HepG2 (cell line): ENCODE measurements at regions not wholly inside any gene's neighbourhood (a gene's known extent, or its start where the extent isn't known, plus 50 kb on each side); places are given as distances from the start of the nearest gene placed in this dataset.
"Not testable (repeated sequence)": the region's sequence is repeated elsewhere in the genome, so short reads cannot be mapped to it uniquely, and the experiment has no call there.

Source experiments
- ATAC-seq: fragments of 200-7000 bp; cut with Tn5 transposase; 3 replicates; pipeline ENCODE4 v1.9.1; 2020; ENCODE audit warnings: mild to moderate bottlenecking, moderate library complexity
- BruUV-seq: library from RNA; stranded (reverse); fragments of 400-500 nt; replicated peaks from 2 replicates; lab custom pipeline; 2021; lab: Mats Ljungman, UMichigan
- CTCF ChIA-PET: fragments of 300-600 bp; formaldehyde crosslinking; extraction: SDS; loops from one replicate; lab custom pipeline; 2021; ENCODE audit warnings: low total read pairs, inconsistent platforms, low intra/inter-chr PET ratio; lab: Yijun Ruan, JAX
- POLR2A ChIA-PET: fragments of 350-600 bp; sonication (Branson Sonifier 250); formaldehyde crosslinking; loops from one replicate; lab custom pipeline; 2020; ENCODE audit warnings: antibody characterized with exemption, inconsistent platforms; lab: Yijun Ruan, JAX
- DNase-seq: peaks from one replicate; pipeline ENCODE4 v3.0.0-alpha.2; 2015; ENCODE audit warnings: low spot score
- FAIRE-seq: peaks from 3 replicates; lab custom pipeline; 2011; peaks lifted over from hg19 to GRCh38; lab: Jason Lieb, UNC
- H2AFZ ChIP-seq: one replicate; pipeline ENCODE4 v1.6.1; 2011; ENCODE audit warnings: low read length, inconsistent platforms
- H3K27ac ChIP-seq: fragments of 300-600 bp; 3 replicates; pipeline ENCODE4 v1.8.0; 2011; ENCODE audit warnings: mixed run types, mild to moderate bottlenecking, mixed read lengths, low read length, inconsistent platforms; ENCODE audit not compliant: insufficient read depth; ENCODE audit errors: extremely low read length
- H3K27me3 ChIP-seq, 2 experiments: fragments of 200-600 bp in 1 of 2; 2 replicates in 1 of 2; 3 replicates in 1 of 2; pipeline versions ENCODE4 v1.6.0 to v1.8.0; 2011; ENCODE audit warnings: low read length in 2 of 2, mild to moderate bottlenecking in 2 of 2, moderate library complexity in 2 of 2, inconsistent platforms in 1 of 2; ENCODE audit not compliant: insufficient read depth in 2 of 2, control insufficient read depth in 1 of 2
- H3K36me3 ChIP-seq, 2 experiments: fragments of 200-600 bp in 1 of 2; replicated peaks in 1 of 2; 2 replicates in 1 of 2; 3 replicates in 1 of 2; pipeline versions ENCODE4 v1.5.1 to v1.8.0; 2011; ENCODE audit warnings: low read length in 2 of 2, inconsistent platforms in 1 of 2; ENCODE audit not compliant: insufficient read depth in 2 of 2, control insufficient read depth in 1 of 2
- H3K4me1 ChIP-seq: 2 replicates; pipeline ENCODE4 v1.5.1; 2012; ENCODE audit warnings: low read length, inconsistent platforms; ENCODE audit not compliant: insufficient read depth
- H3K4me2 ChIP-seq: 2 replicates; pipeline ENCODE4 v1.6.0; 2011; ENCODE audit warnings: low read depth, low read length, inconsistent platforms
- H3K4me3 ChIP-seq, 3 experiments: fragments of 200-600 bp in 1 of 3; sonication (generic), shearing (Covaris generic) in 1 of 3; replicated peaks in 1 of 3; 2 replicates each; pipeline ENCODE4 v1.5.1; 2011 to 2016; ENCODE audit warnings: low read length in 3 of 3, inconsistent platforms in 2 of 3, low read depth in 2 of 3, mild to moderate bottlenecking in 2 of 3, control low read depth in 1 of 3, mixed read lengths in 1 of 3; ENCODE audit not compliant: insufficient read depth in 1 of 3
- H3K79me2 ChIP-seq: one replicate; pipeline ENCODE4 v1.6.1; 2011; ENCODE audit warnings: low read length, inconsistent platforms; ENCODE audit not compliant: insufficient read depth
- H3K9ac ChIP-seq: 2 replicates; pipeline ENCODE4 v1.6.0; 2011; ENCODE audit warnings: mild to moderate bottlenecking, low read depth, low read length, inconsistent platforms; ENCODE audit not compliant: insufficient read depth
- H3K9me3 ChIP-seq: 2 replicates; pipeline ENCODE4 v1.5.1; 2012; ENCODE audit warnings: mild to moderate bottlenecking, low read length
- H4K20me1 ChIP-seq: 2 replicates; pipeline ENCODE4 v1.6.0; 2011; ENCODE audit warnings: inconsistent platforms, mild to moderate bottlenecking, low read length, moderate library complexity; ENCODE audit not compliant: insufficient read depth
- WGBS: methylation state at CpG from one replicate; pipeline ENCODE4 v1.1.6; 2017; ENCODE audit warnings: low lambda C conversion rate; 5-methylcytosine and 5-hydroxymethylcytosine counted together
- in situ Hi-C: cut with HindIII; loops from 2 replicates; pipeline ENCODE4 v1.10.0; 2017; ENCODE audit warnings: low pct_unique_long_range_greater_than_20kb; ENCODE audit not compliant: extremely low pct_ligation_motif_present
- intact Hi-C: fragments of 100-400 bp; cut with micrococcal nuclease; formaldehyde crosslinking; loops from one replicate; pipeline ENCODE4 v1.10.0; 2022; ENCODE audit not compliant: unreplicated experiment

GRCh38 chr1:120598331-120598951 is 125.3 kb upstream of the NBPF26 start:
- POLR2A ChIA-PET, H3K36me3 ChIP-seq, H3K9me3 ChIP-seq, H3K4me3 ChIP-seq, FAIRE-seq, CTCF ChIA-PET, H3K9ac ChIP-seq, H3K79me2 ChIP-seq, DNase-seq, H2AFZ ChIP-seq, H4K20me1 ChIP-seq, BruUV-seq, in situ Hi-C loops, H3K4me2 ChIP-seq, H3K27me3 ChIP-seq, H3K27ac ChIP-seq, H3K4me1 ChIP-seq, intact Hi-C loops: not testable (repeated sequence)
- 0% methylated on average over 1 of the region's 4 CpGs for WGBS
- peak; percentile 46; the same call in 2 of the 3 replicates for ATAC-seq

DNA sequence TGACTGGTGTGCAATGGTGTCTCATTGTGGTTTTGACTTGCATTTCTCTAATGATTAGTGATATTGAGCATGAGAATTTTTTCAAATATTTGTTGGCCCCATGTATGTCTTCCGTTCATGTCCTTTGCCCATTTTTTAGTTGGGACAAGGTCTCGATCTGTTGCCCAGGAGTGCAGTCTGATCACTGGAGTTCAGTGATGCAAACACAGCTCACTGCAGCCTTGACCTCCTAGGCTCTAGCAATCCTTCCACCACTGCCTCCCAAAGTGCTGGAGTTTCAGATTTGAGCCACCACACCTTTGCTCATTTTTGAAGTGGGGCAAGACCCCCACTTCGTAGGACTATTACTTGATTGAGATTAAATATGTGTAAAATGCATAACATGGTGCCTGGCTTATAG is 124.2 kb upstream of the NBPF26 start:
- POLR2A ChIA-PET, H3K27ac ChIP-seq, H3K4me3 ChIP-seq, H3K36me3 ChIP-seq, H3K79me2 ChIP-seq, intact Hi-C loops, CTCF ChIA-PET, in situ Hi-C loops, H3K9me3 ChIP-seq, H3K9ac ChIP-seq, H3K27me3 ChIP-seq, FAIRE-seq, BruUV-seq, H3K4me2 ChIP-seq, ATAC-seq, H4K20me1 ChIP-seq, H2AFZ ChIP-seq, DNase-seq, H3K4me1 ChIP-seq: not testable (repeated sequence)
- no CpG with 5 or more reads among the region's 3 CpGs for WGBS

GRCh38 chr1:120600442-120601041 is 123.2 kb upstream of the NBPF26 start:
- FAIRE-seq, H3K36me3 ChIP-seq, H3K27me3 ChIP-seq, in situ Hi-C loops, BruUV-seq, H3K27ac ChIP-seq, H3K9me3 ChIP-seq, H3K4me3 ChIP-seq, H3K79me2 ChIP-seq, H4K20me1 ChIP-seq, ATAC-seq, DNase-seq, H3K4me2 ChIP-seq, POLR2A ChIA-PET, H2AFZ ChIP-seq, CTCF ChIA-PET, H3K4me1 ChIP-seq, intact Hi-C loops, H3K9ac ChIP-seq: not testable (repeated sequence)
- no CpG with 5 or more reads among the region's 3 CpGs for WGBS

GRCh38 chr1:120607882-120608281 is 115.9 kb upstream of the NBPF26 start:
- H3K27me3 ChIP-seq, H3K79me2 ChIP-seq, H3K36me3 ChIP-seq, POLR2A ChIA-PET, H3K4me1 ChIP-seq, H4K20me1 ChIP-seq, in situ Hi-C loops, H3K9me3 ChIP-seq, intact Hi-C loops, H3K9ac ChIP-seq, FAIRE-seq, H2AFZ ChIP-seq, DNase-seq, H3K4me2 ChIP-seq, BruUV-seq, H3K27ac ChIP-seq, CTCF ChIA-PET, H3K4me3 ChIP-seq, ATAC-seq: not testable (repeated sequence)
- WGBS = no CpG with 5 or more reads among the region's 3 CpGs
